Transverse colon (tissue), 4 donors: ENCODE measurements at regions not wholly inside any gene's neighbourhood (a gene's known extent, or its start where the extent isn't known, plus 50 kb on each side); places are given as distances from the start of the nearest gene placed in this dataset.
A peak's percentile ranks its signal among the peaks of the same experiment; 100 is the strongest.

Experiments used
- DNase-seq: peaks from one replicate; pipeline ENCODE4 v3.0.0-alpha.2; 2019
- H3K27ac ChIP-seq, 4 donors: fragments of 200-600 bp; sonication (generic); 2 replicates each; pipeline ENCODE4 v1.5.1; 2016 to 2018; ENCODE audit warnings: inconsistent platforms in 4 of 4
- H3K27me3 ChIP-seq: fragments of 200-600 bp; sonication (generic); 2 replicates; pipeline ENCODE4 v1.5.1; 2017; ENCODE audit warnings: inconsistent platforms
- H3K36me3 ChIP-seq, 4 donors: fragments of 200-600 bp; sonication (generic); 2 replicates each; pipeline ENCODE4 v1.5.1; 2017 to 2019; ENCODE audit warnings: inconsistent platforms in 4 of 4
- H3K4me1 ChIP-seq, 4 donors: fragments of 200-600 bp; sonication (generic); 2 replicates each; pipeline ENCODE4 v1.5.1; 2017 to 2020; ENCODE audit warnings: inconsistent platforms in 4 of 4
- H3K4me3 ChIP-seq, 4 donors: fragments of 200-600 bp; sonication (generic); 1 replicate in 1 of 4; 2 replicates in 3 of 4; pipeline versions ENCODE4 v1.5.1 to v1.6.1; 2017 to 2019; ENCODE audit warnings: inconsistent platforms in 4 of 4
- H3K9me3 ChIP-seq, 2 donors: fragments of 200-600 bp; sonication (generic); 2 replicates each; pipeline ENCODE4 v1.5.1; 2017 to 2019; ENCODE audit warnings: inconsistent platforms in 2 of 2
- CTCF ChIP-seq, 5 experiments: fragments of 200-600 bp in 3 of 5; fragments of 450-650 bp in 2 of 5; sonication (generic) in 3 of 5; IDR thresholded peaks; 1 replicate in 2 of 5; 2 replicates in 3 of 5; pipeline ENCODE4 v1.5.1; 2016 to 2017; ENCODE audit warnings: antibody characterized with exemption in 5 of 5, inconsistent platforms in 3 of 5, mild to moderate bottlenecking in 2 of 5, moderate library complexity in 1 of 5
- EP300 ChIP-seq: sonication (generic); formaldehyde crosslinking; IDR thresholded peaks from one replicate; pipeline ENCODE4 v1.6.1; 2017; ENCODE audit warnings: antibody characterized with exemption, low read depth
- POLR2A ChIP-seq: fragments of 450-650 bp; IDR thresholded peaks from one replicate; pipeline ENCODE4 v1.6.1; 2016; ENCODE audit warnings: antibody characterized with exemption, mild to moderate bottlenecking, moderate library complexity
- POLR2AphosphoS5 ChIP-seq, 3 donors: sonication (generic); formaldehyde crosslinking; IDR thresholded peaks; one replicate each; pipeline ENCODE4 v1.6.1; 2016; ENCODE audit warnings: antibody characterized with exemption in 3 of 3
- WGBS, 2 donors: methylation state at CpG; one replicate each; pipeline ENCODE4 v1.1.5; 2018; ENCODE audit warnings: low coverage in 1 of 2; 5-methylcytosine and 5-hydroxymethylcytosine counted together
- in situ Hi-C, 4 donors: fragments of 200-750 bp; cut with MboI; loops; one replicate each; pipeline versions ENCODE4 v1.15.0 to v1.15.1; 2017; ENCODE audit warnings: low sequenced_read_pairs in 3 of 4, low pct_ligation_motif_present in 1 of 4, low pct_unique_long_range_greater_than_20kb in 1 of 4
- intact Hi-C: fragments of 100-400 bp; cut with DNase I; formaldehyde crosslinking; loops from one replicate; pipeline ENCODE4 v1.15.1; 2023; ENCODE audit warnings: low total_unique reads

GRCh38 chr14:35965400-35965799 lies 139.3 kb downstream of the BRMS1L start:
- Histone ChIP-seq H3K36me3 (no peaks in the 10 kb centered on the region), H3K9me3 (no peaks in the 10 kb centered on the region), H3K27ac (no peak overlapping the region), H3K4me1 (no peaks in the 10 kb centered on the region), H3K27me3 (no peaks in the 10 kb centered on the region), H3K4me3 (no peak overlapping the region)
- in situ Hi-C loops (no loop called here), intact Hi-C loops (no loop called here)
- no peak for DNase-seq
- TF ChIP-seq POLR2A (no peak), CTCF (IDR thresholded peaks at IDR 0.05) (no peak), EP300 (no peak), POLR2AphosphoS5 (IDR thresholded peaks at IDR 0.05) (no peak)
- 55 to 69% methylated on average over 2 of the region's 2 CpGs for WGBS, 2 donors

GRCh38 chr14:35964697-35965286 lies 138.7 kb downstream of the BRMS1L start:
- Histone ChIP-seq H3K4me3 (no peak overlapping the region), H3K27ac (no peak overlapping the region), H3K27me3 (no peaks in the 10 kb centered on the region), H3K36me3 (no peaks in the 10 kb centered on the region), H3K9me3 (no peaks in the 10 kb centered on the region), H3K4me1 (no peaks in the 10 kb centered on the region)
- DNase-seq = no peak
- no peak for TF ChIP-seq POLR2AphosphoS5 (IDR thresholded peaks at IDR 0.05)
- TF ChIP-seq EP300 = no peak
- no peak for TF ChIP-seq POLR2A
- no peak for TF ChIP-seq CTCF (IDR thresholded peaks at IDR 0.05)
- 78 to 85% methylated on average over 7 of the region's 7 CpGs for WGBS, 2 donors
- in situ Hi-C loops (no loop called here), intact Hi-C loops (no loop called here)

- no peak overlapping the region for H3K4me3 ChIP-seq
- intact Hi-C loops (no loop called here), in situ Hi-C loops (no loop called here)
- no peak for DNase-seq
- TF ChIP-seq CTCF (IDR thresholded peaks at IDR 0.05) = peak in 1 of 5 experiments; percentile 10
- TF ChIP-seq EP300 = no peak
- TF ChIP-seq POLR2AphosphoS5 (IDR thresholded peaks at IDR 0.05) = no peak
- no peaks in the 10 kb centered on the region for H3K36me3 ChIP-seq
- H3K27ac ChIP-seq = no peak overlapping the region
- no peaks in the 10 kb centered on the region for H3K27me3 ChIP-seq
- no peaks in the 10 kb centered on the region for H3K4me1 ChIP-seq
- no peaks in the 10 kb centered on the region for H3K9me3 ChIP-seq
Measured at GRCh38 chr14:35963209-35963608, 137.1 kb downstream of the BRMS1L start.

- 79 to 80% methylated on average over 3 of the region's 3 CpGs for WGBS, 2 donors
- no peak for DNase-seq
- Histone ChIP-seq H3K4me3 (no peak overlapping the region), H3K9me3 (no peaks in the 10 kb centered on the region), H3K27ac (no peak overlapping the region), H3K36me3 (no peaks in the 10 kb centered on the region), H3K4me1 (no peaks in the 10 kb centered on the region), H3K27me3 (no peaks in the 10 kb centered on the region)
- in situ Hi-C loops (no loop called here), intact Hi-C loops (no loop called here)
- TF ChIP-seq POLR2A (no peak), CTCF (IDR thresholded peaks at IDR 0.05) (no peak), POLR2AphosphoS5 (IDR thresholded peaks at IDR 0.05) (no peak), EP300 (no peak)
Measured at GRCh38 chr14:35961697-35962274, 135.6 kb downstream of the BRMS1L start.
